H1 (cell line): ENCODE measurements at regions not wholly inside any gene's neighbourhood (a gene's known extent, or its start where the extent isn't known, plus 50 kb on each side); places are given as distances from the start of the nearest gene placed in this dataset.

Source experiments
- CTCF ChIA-PET: fragments of 300-600 bp; sonication (Branson Sonifier 250); formaldehyde crosslinking; loops from one replicate; lab custom pipeline; 2021; ENCODE audit not compliant: partially characterized antibody; lab: Charles Lee
- POLR2A ChIA-PET: fragments of 300-600 bp; sonication (Branson Sonifier 250); formaldehyde crosslinking; loops from one replicate; lab custom pipeline; 2021; ENCODE audit warnings: inconsistent platforms; ENCODE audit not compliant: partially characterized antibody; lab: Charles Lee
- DNase-seq, 2 experiments: peaks; one replicate each; pipeline versions ENCODE4 v3.0.0 to v3.0.0-alpha.2; 2010 to 2022; ENCODE audit warnings: low spot score in 2 of 2, low read depth in 1 of 2, mixed read lengths in 1 of 2
- FAIRE-seq: peaks from 2 replicates; lab custom pipeline; 2011; peaks lifted over from hg19 to GRCh38; lab: Jason Lieb, UNC
- H2AFZ ChIP-seq: 2 replicates; pipeline ENCODE4 v1.8.1; 2012; ENCODE audit warnings: low read length, inconsistent platforms
- H2AK5ac ChIP-seq: 2 replicates; pipeline ENCODE4 v1.6.1; 2013; ENCODE audit warnings: low read depth, low read length
- H2BK120ac ChIP-seq: replicated peaks from 2 replicates; pipeline ENCODE3; 2013; ENCODE audit warnings: low read depth, low read length, inconsistent platforms
- H2BK12ac ChIP-seq: 2 replicates; pipeline ENCODE4 v1.6.1; 2013; ENCODE audit warnings: low read depth, low read length
- H2BK15ac ChIP-seq: 2 replicates; pipeline ENCODE4 v1.6.1; 2013; ENCODE audit warnings: low read length
- H2BK20ac ChIP-seq: 2 replicates; pipeline ENCODE4 v1.6.1; 2013; ENCODE audit warnings: low read length
- H2BK5ac ChIP-seq: 2 replicates; pipeline ENCODE4 v1.6.1; 2013; ENCODE audit warnings: low read depth, low read length
- H3K14ac ChIP-seq: 2 replicates; pipeline ENCODE4 v1.6.1; 2013; ENCODE audit warnings: inconsistent platforms; ENCODE audit not compliant: insufficient read length
- H3K18ac ChIP-seq: 2 replicates; pipeline ENCODE4 v1.6.1; 2013; ENCODE audit warnings: low read length; ENCODE audit errors: extremely low read depth
- H3K23ac ChIP-seq: 2 replicates; pipeline ENCODE4 v1.6.1; 2013; ENCODE audit warnings: inconsistent platforms; ENCODE audit not compliant: insufficient read length
- H3K23me2 ChIP-seq: 2 replicates; pipeline ENCODE4 v1.6.1; 2013; ENCODE audit warnings: low read depth, low read length
- H3K27ac ChIP-seq: 2 replicates; pipeline ENCODE4 v1.6.1; 2011; ENCODE audit warnings: low read depth, low read length, inconsistent platforms
- H3K27me3 ChIP-seq, 4 experiments: replicated peaks in 1 of 4; 1 replicate in 1 of 4; 2 replicates in 3 of 4; pipeline versions ENCODE4 v1.6.1 to v1.8.1; 2011 to 2013; ENCODE audit warnings: low read length in 3 of 4, mild to moderate bottlenecking in 3 of 4, inconsistent platforms in 2 of 4, mixed read lengths in 2 of 4, moderate library complexity in 1 of 4; ENCODE audit not compliant: control insufficient read depth in 3 of 4, insufficient read depth in 3 of 4; ENCODE audit errors: extremely low read depth in 1 of 4
- H3K36me3 ChIP-seq, 4 experiments: 2 replicates each; pipeline versions ENCODE4 v1.6.1 to v1.8.1; 2011 to 2013; ENCODE audit warnings: mild to moderate bottlenecking in 4 of 4, low read length in 3 of 4, moderate library complexity in 2 of 4, control low read depth in 1 of 4, inconsistent platforms in 1 of 4; ENCODE audit not compliant: insufficient read depth in 4 of 4, control insufficient read depth in 2 of 4
- H3K4ac ChIP-seq: replicated peaks from 2 replicates; pipeline ENCODE3; 2013; ENCODE audit warnings: low read length, low read depth, mixed read lengths, inconsistent platforms; ENCODE audit not compliant: insufficient read length
- H3K4me1 ChIP-seq, 4 experiments: replicated peaks in 1 of 4; 1 replicate in 1 of 4; 2 replicates in 3 of 4; pipeline versions ENCODE4 v1.6.1 to v1.8.1; 2011 to 2013; ENCODE audit warnings: low read length in 3 of 4, inconsistent platforms in 2 of 4, mixed read lengths in 1 of 4; ENCODE audit not compliant: insufficient read depth in 4 of 4, control insufficient read depth in 3 of 4
- H3K4me2 ChIP-seq, 2 experiments: 2 replicates each; pipeline versions ENCODE4 v1.6.1 to v1.8.1; 2011 to 2013; ENCODE audit warnings: low read depth in 2 of 2, low read length in 2 of 2, control low read depth in 1 of 2, inconsistent platforms in 1 of 2, mild to moderate bottlenecking in 1 of 2; ENCODE audit not compliant: insufficient read depth in 1 of 2
- H3K4me3 ChIP-seq, 4 experiments: fragments of 200-600, 300-600 bp in 1 of 4; sonication (generic), shearing (Covaris generic), sonication (Bioruptor Twin) in 1 of 4; 2 replicates each; pipeline versions ENCODE4 v1.5.1 to v1.8.1; 2011 to 2016; ENCODE audit warnings: low read length in 4 of 4, low read depth in 3 of 4, control low read depth in 2 of 4, inconsistent platforms in 2 of 4, mild to moderate bottlenecking in 2 of 4, mixed read lengths in 1 of 4, moderate library complexity in 1 of 4; ENCODE audit not compliant: insufficient read depth in 2 of 4; ENCODE audit errors: extremely low read depth in 1 of 4
- H3K56ac ChIP-seq: replicated peaks from 2 replicates; pipeline ENCODE3; 2013; ENCODE audit warnings: low read depth, mild to moderate bottlenecking, mixed read lengths, low read length, inconsistent platforms; ENCODE audit not compliant: insufficient read length
- H3K79me1 ChIP-seq: 2 replicates; pipeline ENCODE4 v1.6.1; 2013; ENCODE audit warnings: low read depth, low read length, control low read depth
- H3K79me2 ChIP-seq, 2 experiments: 2 replicates each; pipeline versions ENCODE4 v1.6.1 to v1.8.1; 2012 to 2013; ENCODE audit warnings: low read length in 2 of 2, mild to moderate bottlenecking in 2 of 2, inconsistent platforms in 1 of 2; ENCODE audit not compliant: insufficient read depth in 2 of 2, control insufficient read depth in 1 of 2
- H3K9ac ChIP-seq, 4 experiments: replicated peaks in 1 of 4; 1 replicate in 1 of 4; 2 replicates in 3 of 4; pipeline versions ENCODE4 v1.6.1 to v1.8.1; 2011 to 2013; ENCODE audit warnings: low read depth in 3 of 4, low read length in 3 of 4, control low read depth in 2 of 4, mild to moderate bottlenecking in 2 of 4, moderate library complexity in 2 of 4, inconsistent platforms in 1 of 4; ENCODE audit errors: extremely low read depth in 1 of 4
- H3K9me3 ChIP-seq, 2 experiments: 2 replicates each; pipeline versions ENCODE4 v1.6.1 to v1.8.1; 2012 to 2013; ENCODE audit warnings: mild to moderate bottlenecking in 2 of 2, moderate library complexity in 2 of 2, control low read depth in 1 of 2, inconsistent platforms in 1 of 2, low read depth in 1 of 2, low read length in 1 of 2, mixed read lengths in 1 of 2; ENCODE audit not compliant: insufficient read depth in 2 of 2
- H4K20me1 ChIP-seq, 2 experiments: replicated peaks in 1 of 2; 2 replicates each; pipeline versions ENCODE3 to v1.8.1; 2011 to 2013; ENCODE audit warnings: inconsistent platforms in 2 of 2, low read length in 2 of 2, mild to moderate bottlenecking in 1 of 2; ENCODE audit not compliant: insufficient read depth in 2 of 2, control insufficient read depth in 1 of 2
- H4K5ac ChIP-seq: 2 replicates; pipeline ENCODE4 v1.6.1; 2013; ENCODE audit warnings: low read length, low read depth, mixed read lengths, inconsistent platforms; ENCODE audit not compliant: insufficient read length
- H4K8ac ChIP-seq: 2 replicates; pipeline ENCODE4 v1.8.0; 2013; ENCODE audit warnings: mild to moderate bottlenecking, moderate library complexity, low read length, inconsistent platforms; ENCODE audit not compliant: insufficient read depth; ENCODE audit errors: extremely low read depth
- H4K91ac ChIP-seq: replicated peaks from 2 replicates; pipeline ENCODE3; 2013; ENCODE audit warnings: low read length, mixed read lengths, inconsistent platforms; ENCODE audit not compliant: insufficient read length
- BRCA1 ChIP-seq: IDR thresholded peaks from 2 replicates; pipeline ENCODE4 v1.6.1; 2012; ENCODE audit warnings: low read depth, low read length, improper control_type of control experiment
- CBX5 ChIP-seq: fragments of 300-800, 300-1000 bp; sonication (generic); IDR thresholded peaks from 2 replicates; pipeline ENCODE4 v1.7.1; 2016; ENCODE audit warnings: antibody characterized with exemption, low read length, low read depth
- CHD1 ChIP-seq: IDR thresholded peaks from 2 replicates; pipeline ENCODE4 v1.6.1; 2012; ENCODE audit warnings: low read depth, low read length, improper control_type of control experiment
- HDAC6 ChIP-seq: IDR thresholded peaks from one replicate; pipeline ENCODE4 v1.7.1; 2012; ENCODE audit warnings: low read depth, mild to moderate bottlenecking, inconsistent platforms, low read length, moderate library complexity
- POLR2A ChIP-seq, 2 experiments: IDR thresholded peaks; 1 replicate in 1 of 2; 2 replicates in 1 of 2; pipeline ENCODE4 v1.6.1; 2011; ENCODE audit warnings: low read depth in 2 of 2, low read length in 2 of 2, mild to moderate bottlenecking in 2 of 2; ENCODE audit errors: control extremely low read depth in 1 of 2
- RAD21 ChIP-seq, 2 experiments: IDR thresholded peaks in 1 of 2; conservative IDR thresholded peaks in 1 of 2; 2 replicates each; pipeline ENCODE4 v1.6.1; 2011; ENCODE audit warnings: low read depth in 2 of 2, low read length in 2 of 2, improper control_type of control experiment in 1 of 2, inconsistent platforms in 1 of 2, mild to moderate bottlenecking in 1 of 2, moderate library complexity in 1 of 2
- RXRA ChIP-seq: IDR thresholded peaks from 2 replicates; pipeline ENCODE4 v1.6.1; 2011; ENCODE audit warnings: low read depth, mild to moderate bottlenecking, low read length, moderate library complexity; ENCODE audit not compliant: insufficient read depth
- SIX5 ChIP-seq: IDR thresholded peaks from 2 replicates; pipeline ENCODE4 v1.6.1; 2011; ENCODE audit warnings: mild to moderate bottlenecking, low read depth, low read length
- WGBS, 2 experiments: shearing (Covaris generic) in 1 of 2; methylation state at CpG; one replicate each; pipeline versions ENCODE4 v1.1.6 to v1.1.7; 2013 to 2015; ENCODE audit warnings: low lambda C conversion rate in 2 of 2, mixed read lengths in 2 of 2, inconsistent platforms in 1 of 2, low coverage in 1 of 2, missing lambda C conversion rate in 1 of 2; ENCODE audit not compliant: insufficient replicate concordance in 2 of 2, insufficient coverage in 1 of 2, insufficient read length in 1 of 2; ENCODE audit errors: extremely low coverage in 1 of 2, missing lambda C conversion rate in 1 of 2; 5-methylcytosine and 5-hydroxymethylcytosine counted together

DNA sequence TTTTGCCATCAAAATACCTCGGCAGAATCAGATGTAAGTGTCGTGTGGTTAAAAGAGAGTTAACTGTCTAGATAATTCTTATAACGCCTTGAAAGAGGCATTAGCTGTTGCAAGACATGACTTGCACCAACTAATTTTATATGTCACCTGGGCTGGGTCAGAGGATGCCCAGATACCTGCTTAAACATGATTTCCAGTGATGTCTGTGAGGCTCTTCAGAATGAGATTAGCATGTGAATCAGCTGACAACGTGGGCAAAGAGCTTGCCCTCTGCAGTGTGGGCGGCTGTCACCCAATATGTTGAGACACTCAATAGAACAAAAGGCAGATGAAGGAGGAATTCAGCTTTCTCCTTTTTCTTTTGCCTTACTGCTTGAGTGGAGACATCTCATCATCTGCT is 1180.6 kb downstream of the NLGN4Y start:
- Histone ChIP-seq H3K4me2 (no peak overlapping the region), H4K5ac (no peak overlapping the region), H2AFZ (no peak overlapping the region), H3K9me3 (no peaks in the 10 kb centered on the region), H3K4me3 (no peak overlapping the region), H3K4me1 (no peaks in the 10 kb centered on the region; a peak in 1 of 7 replicates), H3K79me2 (no peaks in the 10 kb centered on the region), H2BK5ac (no peak overlapping the region), H2BK20ac (no peak overlapping the region), H3K23me2 (no peaks in the 10 kb centered on the region), H3K27me3 (no peaks in the 10 kb centered on the region), H2BK15ac (no peak overlapping the region), H3K14ac (no peak overlapping the region), H2BK120ac (no peak overlapping the region), H4K20me1 (no peaks in the 10 kb centered on the region), H3K18ac (no peak overlapping the region), H3K27ac (no peak overlapping the region), H3K9ac (no peak overlapping the region), H3K79me1 (no peaks in the 10 kb centered on the region), H2BK12ac (no peak overlapping the region), H3K36me3 (no peaks in the 10 kb centered on the region), H3K23ac (no peak overlapping the region), H2AK5ac (no peak overlapping the region), H4K91ac (no peak overlapping the region), H3K4ac (no peak overlapping the region), H3K56ac (no peak overlapping the region), H4K8ac (no peak overlapping the region)
- CTCF ChIA-PET = no interaction called here
- no peak for DNase-seq
- WGBS, 2 experiments = 80% methylated on average over 5 of the region's 5 CpGs; no CpG with 5 or more reads in 1 of the 2 experiments
- POLR2A ChIA-PET = no interaction called here
- FAIRE-seq = no peak
- no peak for TF ChIP-seq CHD1
- no peak for TF ChIP-seq SIX5
- TF ChIP-seq RXRA = no peak
- TF ChIP-seq RAD21 (IDR thresholded peaks at IDR 0.05 in 1 of 2, conservative IDR thresholded peaks at IDR 0.05 in 1 of 2; ENCODE audit: low read depth in 2 of 2, low read length in 2 of 2) = no peak
- TF ChIP-seq CBX5 = no peak
- no peak for TF ChIP-seq HDAC6
- no peak for TF ChIP-seq POLR2A (IDR thresholded peaks at IDR 0.05; ENCODE audit: control extremely low read depth in 1 of 2, low read depth in 2 of 2, low read length in 2 of 2)
- no peak for TF ChIP-seq BRCA1
